ENCODE measurements at regions not wholly inside any gene's neighbourhood (a gene's known extent, or its start where the extent isn't known, plus 50 kb on each side); places are given as distances from the start of the nearest gene placed in this dataset.

- H3K4me1 Mint-ChIP-seq (ENCODE audit: low read depth) = no peaks in the 10 kb centered on the region
- no peaks in the 10 kb centered on the region for H3K27me3 Mint-ChIP-seq (ENCODE audit: low read depth)
- H3K4me3 Mint-ChIP-seq = no peak overlapping the region
- H3K27ac Mint-ChIP-seq = no peak overlapping the region
- no peaks in the 10 kb centered on the region for H3K36me3 Mint-ChIP-seq (ENCODE audit: low read depth)
- intact Hi-C loops (cut with micrococcal nuclease) = no loop called here
- no peaks in the 10 kb centered on the region for H3K9me3 Mint-ChIP-seq
- CTCF ChIA-PET = no interaction called here
- no peak for DNase-seq
These were observed 801.0 kb upstream of the TSPY4 start for GRCh38 chrY:8536277-8536676.

DNA sequence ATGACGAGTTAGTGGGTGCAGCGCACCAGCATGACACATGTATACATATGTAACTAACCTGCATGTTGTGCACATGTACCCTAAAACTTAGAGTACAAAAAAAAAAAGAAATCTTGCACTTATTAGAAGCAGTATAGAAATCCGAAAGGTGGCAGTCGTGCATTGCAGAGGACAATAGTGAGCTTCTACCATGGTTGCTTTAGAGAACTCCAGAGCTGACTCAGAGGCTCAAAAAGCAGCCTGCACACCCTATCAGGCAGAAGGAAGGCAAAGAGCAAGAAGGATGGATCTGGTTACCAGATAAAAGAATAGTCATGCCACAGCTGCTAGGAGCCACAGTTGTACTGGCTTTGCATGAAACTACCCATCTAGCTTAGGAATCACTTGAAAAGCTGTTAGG, 796.0 kb upstream of the TSPY4 start:
- Mint-ChIP-seq H3K9me3 (no peaks in the 10 kb centered on the region), H3K27me3 (ENCODE audit: low read depth) (no peaks in the 10 kb centered on the region), H3K4me3 (no peak overlapping the region), H3K36me3 (ENCODE audit: low read depth) (no peaks in the 10 kb centered on the region), H3K4me1 (ENCODE audit: low read depth) (no peaks in the 10 kb centered on the region), H3K27ac (no peak overlapping the region)
- CTCF ChIA-PET = no interaction called here
- no peak for DNase-seq
- intact Hi-C loops (cut with micrococcal nuclease) = no loop called here

- Mint-ChIP-seq H3K36me3 (ENCODE audit: low read depth) (no peaks in the 10 kb centered on the region), H3K4me3 (no peak overlapping the region), H3K4me1 (ENCODE audit: low read depth) (no peaks in the 10 kb centered on the region), H3K27ac (no peak overlapping the region), H3K27me3 (ENCODE audit: low read depth) (peaks cover 1% of the 10 kb centered on the region), H3K9me3 (no peaks in the 10 kb centered on the region)
- intact Hi-C loops (cut with micrococcal nuclease) = no loop called here
- DNase-seq = no peak
- CTCF ChIA-PET = no interaction called here
These were observed 792.5 kb upstream of the TSPY4 start for GRCh38 chrY:8544715-8545114.

GRCh38 chrY:8547931-8548330, 789.3 kb upstream of the TSPY4 start:
- no peaks in the 10 kb centered on the region for H3K4me1 Mint-ChIP-seq (ENCODE audit: low read depth)
- CTCF ChIA-PET = no interaction called here
- H3K27ac Mint-ChIP-seq = no peak overlapping the region
- H3K4me3 Mint-ChIP-seq = no peak overlapping the region
- intact Hi-C loops (cut with micrococcal nuclease) = no loop called here
- no peaks in the 10 kb centered on the region for H3K36me3 Mint-ChIP-seq (ENCODE audit: low read depth)
- no peaks in the 10 kb centered on the region for H3K9me3 Mint-ChIP-seq
- H3K27me3 Mint-ChIP-seq (ENCODE audit: low read depth) = peaks cover 1% of the 10 kb centered on the region
- DNase-seq = no peak

DNA sequence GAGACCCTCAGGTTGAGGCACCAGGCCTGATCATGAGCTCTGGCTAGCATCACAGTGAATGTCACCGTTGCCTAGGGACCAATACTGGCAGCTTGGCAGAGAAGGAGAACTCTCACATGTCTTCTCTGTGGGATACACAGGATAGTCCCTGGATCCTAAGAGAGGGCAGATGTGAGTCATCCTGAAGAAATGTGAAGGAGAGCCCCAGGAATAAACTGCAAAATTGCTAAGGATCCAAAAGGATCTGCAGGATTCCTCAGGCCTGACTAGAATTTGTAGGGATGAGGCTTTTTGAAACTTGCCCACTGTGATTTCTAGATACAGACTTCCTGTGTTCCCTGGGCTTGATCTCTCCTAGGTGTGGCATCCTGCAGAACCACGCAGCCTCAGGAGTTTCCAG, 785.9 kb upstream of the TSPY4 start:
- H3K4me3 Mint-ChIP-seq = no peak overlapping the region
- intact Hi-C loops (cut with micrococcal nuclease) = no loop called here
- CTCF ChIA-PET = no interaction called here
- no peak for DNase-seq
- H3K27me3 Mint-ChIP-seq (ENCODE audit: low read depth) = peaks cover 1% of the 10 kb centered on the region
- H3K27ac Mint-ChIP-seq = no peak overlapping the region
- H3K36me3 Mint-ChIP-seq (ENCODE audit: low read depth) = no peaks in the 10 kb centered on the region
- H3K9me3 Mint-ChIP-seq = no peaks in the 10 kb centered on the region
- H3K4me1 Mint-ChIP-seq (ENCODE audit: low read depth) = no peaks in the 10 kb centered on the region

DNA sequence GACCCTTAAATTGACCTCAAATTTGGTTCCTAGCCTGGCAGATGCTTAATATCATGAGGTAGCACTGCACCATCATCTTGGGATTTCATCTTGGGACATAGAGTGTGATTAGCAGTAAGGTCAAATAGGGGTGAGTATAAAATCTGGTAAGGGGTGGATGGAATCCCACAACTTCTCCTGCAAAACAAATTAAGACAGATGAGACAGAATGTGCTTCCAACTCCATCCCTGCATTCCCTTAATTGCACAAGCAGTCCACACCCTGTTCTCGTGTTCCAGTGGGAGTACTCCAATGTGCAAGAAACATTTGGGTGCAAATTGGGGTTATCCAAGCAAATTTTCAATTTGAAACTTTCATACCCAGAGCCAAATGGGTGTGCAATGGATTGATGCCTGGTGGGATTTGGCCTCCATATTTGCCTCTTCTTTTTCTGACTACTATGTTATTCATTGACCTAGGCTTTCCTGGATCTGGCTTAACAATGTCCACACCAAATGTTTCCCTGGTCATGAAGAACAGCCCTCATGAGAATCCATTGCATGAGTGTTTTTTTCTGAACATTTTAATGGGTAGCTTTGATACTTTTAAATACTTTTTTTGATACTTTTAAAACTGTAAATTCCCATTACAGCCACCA, 785.0 kb upstream of the TSPY4 start:
- Mint-ChIP-seq H3K4me1 (ENCODE audit: low read depth) (no peaks in the 10 kb centered on the region), H3K27ac (no peak overlapping the region), H3K4me3 (no peak overlapping the region), H3K9me3 (no peaks in the 10 kb centered on the region), H3K36me3 (ENCODE audit: low read depth) (no peaks in the 10 kb centered on the region), H3K27me3 (ENCODE audit: low read depth) (peaks cover 1% of the 10 kb centered on the region)
- intact Hi-C loops (cut with micrococcal nuclease) = no loop called here
- DNase-seq = no peak
- CTCF ChIA-PET = no interaction called here

DNA sequence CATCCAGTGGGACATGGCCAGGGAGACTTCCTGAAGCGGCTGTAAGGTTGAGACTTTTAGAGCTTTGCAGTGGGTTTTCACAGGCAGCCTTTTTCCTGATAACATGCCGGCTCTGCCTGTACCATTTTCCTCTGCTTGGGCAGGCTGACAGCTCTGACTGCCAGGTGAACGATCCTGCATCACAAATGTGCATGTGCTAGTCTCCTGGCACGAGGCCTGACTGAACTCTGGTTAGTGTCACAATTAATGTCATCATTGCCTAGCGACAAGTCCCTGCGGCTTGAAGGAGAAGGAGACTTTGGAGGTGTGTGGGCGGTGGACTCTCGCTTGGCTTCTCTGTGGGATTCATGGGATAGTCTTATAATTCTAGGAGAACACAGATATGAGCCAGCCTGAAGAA, 783.6 kb upstream of the TSPY4 start:
- Mint-ChIP-seq H3K27ac (no peak overlapping the region), H3K4me1 (ENCODE audit: low read depth) (no peaks in the 10 kb centered on the region), H3K36me3 (ENCODE audit: low read depth) (no peaks in the 10 kb centered on the region), H3K9me3 (no peaks in the 10 kb centered on the region), H3K4me3 (no peak overlapping the region), H3K27me3 (ENCODE audit: low read depth) (no peaks in the 10 kb centered on the region)
- CTCF ChIA-PET = no interaction called here
- intact Hi-C loops (cut with micrococcal nuclease) = no loop called here
- DNase-seq = no peak

GRCh38 chrY:8561385-8561784, 775.9 kb upstream of the TSPY4 start:
- no peak for DNase-seq
- no peak overlapping the region for H3K27ac Mint-ChIP-seq
- H3K36me3 Mint-ChIP-seq (ENCODE audit: low read depth) = no peaks in the 10 kb centered on the region
- CTCF ChIA-PET = no interaction called here
- H3K4me3 Mint-ChIP-seq = no peak overlapping the region
- peaks cover 2% of the 10 kb centered on the region for H3K27me3 Mint-ChIP-seq (ENCODE audit: low read depth)
- H3K4me1 Mint-ChIP-seq (ENCODE audit: low read depth) = no peaks in the 10 kb centered on the region
- no peaks in the 10 kb centered on the region for H3K9me3 Mint-ChIP-seq
- intact Hi-C loops (cut with micrococcal nuclease) = no loop called here

- CTCF ChIA-PET = no interaction called here
These were observed 774.7 kb upstream of the TSPY4 start for GRCh38 chrY:8562456-8563090.

GRCh38 chrY:8564421-8564820, 772.8 kb upstream of the TSPY4 start:
- intact Hi-C loops (cut with micrococcal nuclease) = no loop called here
- Mint-ChIP-seq H3K27ac (no peak overlapping the region), H3K9me3 (no peaks in the 10 kb centered on the region), H3K27me3 (ENCODE audit: low read depth) (peaks cover 2% of the 10 kb centered on the region), H3K4me3 (no peak overlapping the region), H3K36me3 (ENCODE audit: low read depth) (no peaks in the 10 kb centered on the region), H3K4me1 (ENCODE audit: low read depth) (no peaks in the 10 kb centered on the region)
- no peak for DNase-seq
- CTCF ChIA-PET = no interaction called here

More at GRCh38 chrY:8562456-8563090, 774.7 kb upstream of the TSPY4 start:
- H3K36me3 Mint-ChIP-seq (ENCODE audit: low read depth) = no peaks in the 10 kb centered on the region
- H3K4me1 Mint-ChIP-seq (ENCODE audit: low read depth) = no peaks in the 10 kb centered on the region
- H3K27me3 Mint-ChIP-seq (ENCODE audit: low read depth) = peaks cover 2% of the 10 kb centered on the region
- DNase-seq = no peak
- no peak overlapping the region for H3K4me3 Mint-ChIP-seq
- no peaks in the 10 kb centered on the region for H3K9me3 Mint-ChIP-seq
- no peak overlapping the region for H3K27ac Mint-ChIP-seq
- intact Hi-C loops (cut with micrococcal nuclease) = no loop called here

GRCh38 chrY:8566198-8566597, 771.1 kb upstream of the TSPY4 start:
- Mint-ChIP-seq H3K4me3 (no peak overlapping the region), H3K27ac (no peak overlapping the region), H3K36me3 (ENCODE audit: low read depth) (no peaks in the 10 kb centered on the region), H3K4me1 (ENCODE audit: low read depth) (no peaks in the 10 kb centered on the region), H3K9me3 (no peaks in the 10 kb centered on the region), H3K27me3 (ENCODE audit: low read depth) (peaks cover 2% of the 10 kb centered on the region)
- intact Hi-C loops (cut with micrococcal nuclease) = no loop called here
- CTCF ChIA-PET = no interaction called here
- no peak for DNase-seq

- H3K27me3 Mint-ChIP-seq (ENCODE audit: low read depth) = no peaks in the 10 kb centered on the region
- no peak for DNase-seq
- no peaks in the 10 kb centered on the region for H3K36me3 Mint-ChIP-seq (ENCODE audit: low read depth)
- H3K27ac Mint-ChIP-seq = no peak overlapping the region
- no peak overlapping the region for H3K4me3 Mint-ChIP-seq
- no peaks in the 10 kb centered on the region for H3K9me3 Mint-ChIP-seq
- intact Hi-C loops (cut with micrococcal nuclease) = no loop called here
- CTCF ChIA-PET = no interaction called here
- H3K4me1 Mint-ChIP-seq (ENCODE audit: low read depth) = no peaks in the 10 kb centered on the region
These were observed 766.9 kb upstream of the TSPY4 start for GRCh38 chrY:8570384-8570783.

GRCh38 chrY:8572916-8573315, 764.3 kb upstream of the TSPY4 start:
- CTCF ChIA-PET = no interaction called here
- no peak overlapping the region for H3K4me3 Mint-ChIP-seq
- no peaks in the 10 kb centered on the region for H3K9me3 Mint-ChIP-seq
- no peak overlapping the region for H3K27ac Mint-ChIP-seq
- H3K4me1 Mint-ChIP-seq (ENCODE audit: low read depth) = no peaks in the 10 kb centered on the region
- no peaks in the 10 kb centered on the region for H3K27me3 Mint-ChIP-seq (ENCODE audit: low read depth)
- intact Hi-C loops (cut with micrococcal nuclease) = no loop called here
- H3K36me3 Mint-ChIP-seq (ENCODE audit: low read depth) = no peaks in the 10 kb centered on the region
- no peak for DNase-seq
